ENCODE measurements at regions not wholly inside any gene's neighbourhood (a gene's known extent, or its start where the extent isn't known, plus 50 kb on each side); places are given as distances from the start of the nearest gene placed in this dataset.
"Not testable (repeated sequence)": the region's sequence is repeated elsewhere in the genome, so short reads cannot be mapped to it uniquely, and the experiment has no call there.

DNA sequence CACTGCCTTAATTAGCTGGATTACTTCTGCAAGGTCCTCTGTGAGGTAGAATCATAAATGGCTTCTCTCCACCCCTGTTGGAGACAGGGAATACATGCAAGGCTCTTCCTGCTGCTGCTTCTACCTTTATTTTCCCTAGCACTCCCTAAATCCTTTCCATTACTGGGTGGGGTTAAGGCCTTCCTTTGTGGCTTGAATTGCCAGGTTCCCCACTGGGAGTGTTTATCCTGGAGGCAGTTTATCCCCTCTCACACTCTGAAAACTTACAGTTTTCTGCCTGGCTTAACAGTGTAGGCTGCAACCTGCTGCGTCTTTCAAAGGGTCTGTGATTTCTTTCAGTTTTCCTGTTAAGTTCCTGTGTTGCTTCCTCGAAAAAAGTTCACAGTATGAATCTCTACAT lies 1062.3 kb upstream of the CRIM1 start:
- Mint-ChIP-seq H3K4me3 (no peak overlapping the region), H3K9me3 (peaks cover 43% of the 10 kb centered on the region), H3K4me1 (ENCODE audit: low read depth) (no peaks in the 10 kb centered on the region), H3K36me3 (ENCODE audit: low read depth) (no peaks in the 10 kb centered on the region), H3K27ac (no peak overlapping the region), H3K27me3 (no peaks in the 10 kb centered on the region)
- intact Hi-C loops (cut with micrococcal nuclease), result no loop called here

DNA sequence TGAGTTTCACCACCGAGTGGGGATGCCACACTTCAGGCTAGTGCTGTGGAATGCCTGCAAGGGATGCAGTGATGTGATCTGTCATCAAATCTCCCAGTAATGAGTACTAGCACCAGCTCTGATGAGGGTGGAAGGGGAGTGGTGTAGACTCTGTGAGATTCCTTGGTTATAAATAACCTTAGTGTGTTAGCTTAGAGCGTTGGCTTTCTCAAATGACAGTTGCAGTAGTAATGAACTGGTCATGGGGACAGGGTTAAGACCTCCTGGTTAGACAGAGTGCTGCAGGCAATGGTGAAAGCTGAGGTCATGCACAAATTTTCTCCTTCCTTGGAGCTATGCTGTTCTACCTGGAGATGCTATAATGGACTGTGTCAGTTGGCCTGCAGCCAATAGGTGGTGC lies 1063.4 kb upstream of the CRIM1 start:
- H3K9me3 Mint-ChIP-seq, result peaks cover 43% of the 10 kb centered on the region
- no peaks in the 10 kb centered on the region for H3K4me1 Mint-ChIP-seq (ENCODE audit: low read depth)
- no peak overlapping the region for H3K4me3 Mint-ChIP-seq
- H3K27me3 Mint-ChIP-seq, result no peaks in the 10 kb centered on the region
- intact Hi-C loops (cut with micrococcal nuclease), result no loop called here
- no peaks in the 10 kb centered on the region for H3K36me3 Mint-ChIP-seq (ENCODE audit: low read depth)
- no peak overlapping the region for H3K27ac Mint-ChIP-seq

DNA sequence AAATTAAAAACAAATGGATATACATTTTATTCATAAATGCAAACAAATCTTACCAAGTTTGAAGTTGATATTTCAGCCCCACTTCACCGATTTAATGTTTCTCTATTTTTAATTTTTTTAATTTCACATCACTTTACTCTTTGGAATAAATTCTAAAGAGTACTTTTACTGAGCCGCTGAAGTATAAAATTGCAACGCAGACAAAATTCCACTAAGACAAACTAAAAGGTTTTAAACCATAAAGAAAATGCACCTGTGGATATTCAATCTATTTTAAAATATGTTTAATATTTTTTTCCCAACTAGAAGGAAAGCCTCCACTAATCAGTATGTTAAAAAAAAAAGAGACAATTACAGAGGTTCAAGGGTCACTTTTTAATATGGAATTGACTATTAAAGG lies 1073.9 kb upstream of the CRIM1 start:
- intact Hi-C loops (cut with micrococcal nuclease), result no loop called here
- Mint-ChIP-seq H3K9me3 (peaks cover 29% of the 10 kb centered on the region), H3K36me3 (ENCODE audit: low read depth) (no peaks in the 10 kb centered on the region), H3K4me3 (no peak overlapping the region), H3K27ac (no peak overlapping the region), H3K27me3 (no peaks in the 10 kb centered on the region), H3K4me1 (ENCODE audit: low read depth) (no peaks in the 10 kb centered on the region)

GRCh38 chr2:35255826-35256225 lies 1099.8 kb upstream of the CRIM1 start:
- no peak overlapping the region for H3K27ac Mint-ChIP-seq
- no peak overlapping the region for H3K4me3 Mint-ChIP-seq
- H3K36me3 Mint-ChIP-seq (ENCODE audit: low read depth), result no peaks in the 10 kb centered on the region

DNA sequence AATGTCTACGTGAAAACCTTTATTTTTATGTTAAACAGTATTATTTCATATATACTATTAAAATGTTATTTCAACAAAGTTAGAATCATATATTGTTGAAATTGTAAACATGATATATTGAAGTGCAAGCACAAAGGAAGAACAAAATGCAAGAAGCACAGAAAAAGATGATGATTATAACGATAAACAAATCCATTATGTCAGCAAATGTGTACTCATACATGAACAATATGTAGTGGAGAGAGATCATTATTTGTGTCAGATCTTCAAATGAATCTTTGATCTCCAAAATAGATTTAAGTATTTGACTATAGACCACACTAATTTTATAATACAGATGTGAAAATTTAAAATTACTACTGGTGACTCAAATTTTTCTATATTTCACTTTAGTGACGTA lies 1104.4 kb upstream of the CRIM1 start:
- H3K4me3 Mint-ChIP-seq, result no peak overlapping the region
- H3K4me1 Mint-ChIP-seq (ENCODE audit: low read depth), result no peaks in the 10 kb centered on the region
- H3K27ac Mint-ChIP-seq, result no peak overlapping the region
- intact Hi-C loops (cut with micrococcal nuclease), result no loop called here
- no peaks in the 10 kb centered on the region for H3K27me3 Mint-ChIP-seq
- peaks cover 38% of the 10 kb centered on the region for H3K9me3 Mint-ChIP-seq
- H3K36me3 Mint-ChIP-seq (ENCODE audit: low read depth), result no peaks in the 10 kb centered on the region

More at GRCh38 chr2:35255826-35256225, 1099.8 kb upstream of the CRIM1 start:
- Mint-ChIP-seq H3K9me3 (peaks cover 26% of the 10 kb centered on the region), H3K4me1 (ENCODE audit: low read depth) (no peaks in the 10 kb centered on the region), H3K27me3 (no peaks in the 10 kb centered on the region)
- intact Hi-C loops (cut with micrococcal nuclease), result no loop called here

- Mint-ChIP-seq H3K36me3 (ENCODE audit: low read depth) (no peaks in the 10 kb centered on the region), H3K4me3 (no peak overlapping the region), H3K9me3 (peaks cover 25% of the 10 kb centered on the region), H3K27me3 (no peaks in the 10 kb centered on the region), H3K4me1 (ENCODE audit: low read depth) (no peaks in the 10 kb centered on the region), H3K27ac (no peak overlapping the region)
- intact Hi-C loops (cut with micrococcal nuclease), result no loop called here
These were observed 1108.9 kb upstream of the CRIM1 start for GRCh38 chr2:35246702-35247101.

GRCh38 chr2:35228584-35228983 lies 1127.0 kb upstream of the CRIM1 start:
- no peaks in the 10 kb centered on the region for H3K27me3 Mint-ChIP-seq
- peaks cover 33% of the 10 kb centered on the region for H3K9me3 Mint-ChIP-seq
- no peaks in the 10 kb centered on the region for H3K4me1 Mint-ChIP-seq (ENCODE audit: low read depth)
- no peaks in the 10 kb centered on the region for H3K36me3 Mint-ChIP-seq (ENCODE audit: low read depth)
- H3K27ac Mint-ChIP-seq, result no peak overlapping the region
- no peak overlapping the region for H3K4me3 Mint-ChIP-seq
- intact Hi-C loops (cut with micrococcal nuclease), result no loop called here

- Mint-ChIP-seq H3K4me1 (ENCODE audit: low read depth) (no peaks in the 10 kb centered on the region), H3K27ac (no peak overlapping the region), H3K36me3 (ENCODE audit: low read depth) (no peaks in the 10 kb centered on the region), H3K4me3 (no peak overlapping the region), H3K27me3 (no peaks in the 10 kb centered on the region), H3K9me3 (peaks cover 19% of the 10 kb centered on the region)
- intact Hi-C loops (cut with micrococcal nuclease), result no loop called here
These were observed 1135.1 kb upstream of the CRIM1 start for GRCh38 chr2:35220461-35220860.

- Mint-ChIP-seq H3K36me3 (ENCODE audit: low read depth) (no peaks in the 10 kb centered on the region), H3K9me3 (peaks cover 12% of the 10 kb centered on the region), H3K4me1 (ENCODE audit: low read depth) (no peaks in the 10 kb centered on the region), H3K4me3 (no peak overlapping the region), H3K27me3 (no peaks in the 10 kb centered on the region), H3K27ac (no peak overlapping the region)
- intact Hi-C loops (cut with micrococcal nuclease), result no loop called here
These were observed 1150.7 kb upstream of the CRIM1 start for GRCh38 chr2:35204881-35205280.

DNA sequence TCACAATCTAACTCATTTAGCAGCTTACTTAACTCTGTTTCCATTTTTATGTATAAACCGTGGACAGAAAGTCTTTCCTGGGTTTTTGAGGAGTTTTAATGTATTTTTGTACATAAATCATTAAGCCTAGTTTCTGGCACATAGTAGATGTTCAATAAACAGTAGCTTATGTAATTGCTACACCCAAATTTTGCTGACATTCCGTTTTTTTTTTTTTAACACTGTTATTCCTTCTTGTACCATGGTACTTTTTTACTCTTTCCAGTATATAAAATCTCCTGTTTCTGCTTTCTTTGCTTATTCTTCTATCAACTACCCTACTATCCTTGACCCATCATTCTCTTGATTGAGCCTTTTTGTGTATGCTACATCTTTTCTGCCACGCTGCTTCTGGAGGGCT lies 1151.3 kb upstream of the CRIM1 start:
- Mint-ChIP-seq H3K9me3 (peaks cover 17% of the 10 kb centered on the region), H3K27me3 (no peaks in the 10 kb centered on the region), H3K27ac (no peak overlapping the region), H3K4me3 (no peak overlapping the region), H3K4me1 (ENCODE audit: low read depth) (no peaks in the 10 kb centered on the region), H3K36me3 (ENCODE audit: low read depth) (no peaks in the 10 kb centered on the region)
- intact Hi-C loops (cut with micrococcal nuclease), result no loop called here

DNA sequence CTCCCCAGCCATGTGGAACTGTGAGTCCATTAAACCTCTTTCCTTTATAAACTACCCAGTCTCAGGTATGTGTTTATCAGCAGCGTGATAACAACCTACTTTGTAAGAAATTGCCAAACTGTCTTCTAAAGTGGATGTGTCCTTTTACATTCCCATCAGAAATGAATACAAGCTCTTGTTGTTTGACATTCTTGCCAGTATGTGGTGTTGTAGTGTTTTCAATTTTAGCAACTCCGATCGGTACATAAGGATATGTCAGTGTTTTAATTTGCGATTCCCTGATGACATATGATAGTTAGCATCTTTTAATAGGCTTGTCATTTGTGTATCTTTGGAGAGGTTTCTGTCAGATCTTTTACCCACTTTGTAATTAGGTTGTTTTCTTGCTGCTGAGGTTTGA lies 1156.3 kb upstream of the CRIM1 start:
- Mint-ChIP-seq H3K9me3 (peaks cover 28% of the 10 kb centered on the region), H3K4me1 (ENCODE audit: low read depth) (no peaks in the 10 kb centered on the region), H3K36me3 (ENCODE audit: low read depth) (no peaks in the 10 kb centered on the region), H3K4me3 (no peak overlapping the region), H3K27me3 (no peaks in the 10 kb centered on the region), H3K27ac (no peak overlapping the region)
- intact Hi-C loops (cut with micrococcal nuclease), result no loop called here

DNA sequence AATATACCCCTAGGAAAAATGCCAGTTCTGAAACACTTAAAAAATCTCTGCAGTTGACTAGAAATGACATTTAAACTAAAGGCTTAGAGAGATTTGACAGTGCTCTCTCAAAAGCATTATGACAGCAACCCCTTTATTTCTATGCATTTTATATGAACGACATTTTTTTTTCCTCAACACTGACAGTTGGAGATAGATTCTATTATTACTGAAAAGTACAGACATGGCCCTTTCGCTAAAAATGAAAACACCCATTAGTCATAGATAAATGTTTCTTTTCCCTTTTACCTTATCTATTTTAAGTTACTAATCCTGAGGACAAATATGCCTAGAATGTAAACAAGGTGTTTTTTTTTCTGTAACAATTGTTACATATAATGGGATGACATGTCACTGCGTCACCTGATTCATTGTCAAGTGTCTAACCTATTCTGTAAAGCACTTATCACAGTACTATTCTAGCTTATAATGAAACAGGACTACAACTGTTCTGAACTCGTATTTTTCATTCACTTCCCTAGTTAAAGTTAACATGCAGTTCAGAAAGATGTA lies 1169.6 kb upstream of the CRIM1 start:
- H3K36me3 Mint-ChIP-seq (ENCODE audit: low read depth), result no peaks in the 10 kb centered on the region
- no peaks in the 10 kb centered on the region for H3K4me1 Mint-ChIP-seq (ENCODE audit: low read depth)
- intact Hi-C loops (cut with micrococcal nuclease), result no loop called here
- no peaks in the 10 kb centered on the region for H3K27me3 Mint-ChIP-seq
- H3K27ac Mint-ChIP-seq, result no peak overlapping the region
- no peak overlapping the region for H3K4me3 Mint-ChIP-seq
- peaks cover under 1% of the 10 kb centered on the region for H3K9me3 Mint-ChIP-seq

DNA sequence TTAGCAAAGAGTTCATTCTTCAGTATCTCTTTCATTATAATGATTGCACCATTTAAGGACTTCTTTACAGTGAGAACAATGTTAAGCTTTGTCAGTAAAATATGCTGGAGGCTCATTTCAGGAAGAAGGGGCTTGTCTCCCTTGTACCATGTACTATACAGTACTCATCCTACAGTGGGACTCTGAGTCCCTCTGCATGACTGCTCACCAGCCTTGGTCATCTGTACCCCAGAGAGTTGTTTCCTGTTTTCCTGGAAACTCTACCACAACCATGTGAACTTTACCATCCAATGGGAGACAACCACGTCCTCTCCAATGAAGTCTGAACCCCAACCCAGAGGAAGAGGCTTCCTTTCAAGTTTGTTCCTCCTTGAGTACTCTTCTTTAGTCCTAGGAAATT lies 1171.1 kb upstream of the CRIM1 start:
- Mint-ChIP-seq H3K27ac (no peak overlapping the region), H3K36me3 (ENCODE audit: low read depth) (no peaks in the 10 kb centered on the region), H3K9me3 (no peaks in the 10 kb centered on the region), H3K27me3 (no peaks in the 10 kb centered on the region), H3K4me3 (no peak overlapping the region), H3K4me1 (ENCODE audit: low read depth) (no peaks in the 10 kb centered on the region)
- intact Hi-C loops (cut with micrococcal nuclease), result no loop called here

- H3K4me3 Mint-ChIP-seq; H3K4me1 Mint-ChIP-seq (ENCODE audit: low read depth); H3K27me3 Mint-ChIP-seq; intact Hi-C loops (cut with micrococcal nuclease); H3K9me3 Mint-ChIP-seq; H3K36me3 Mint-ChIP-seq (ENCODE audit: low read depth); H3K27ac Mint-ChIP-seq: not testable (repeated sequence)
These were observed 1178.9 kb upstream of the CRIM1 start for GRCh38 chr2:35176726-35177125.

GRCh38 chr2:35174845-35175244 lies 1180.7 kb upstream of the CRIM1 start:
- no peaks in the 10 kb centered on the region for H3K9me3 Mint-ChIP-seq

More at GRCh38 chr2:35174845-35175244, 1180.7 kb upstream of the CRIM1 start:
- no peaks in the 10 kb centered on the region for H3K27me3 Mint-ChIP-seq
- no peaks in the 10 kb centered on the region for H3K36me3 Mint-ChIP-seq (ENCODE audit: low read depth)
- intact Hi-C loops (cut with micrococcal nuclease), result no loop called here
- H3K4me3 Mint-ChIP-seq, result no peak overlapping the region
- no peaks in the 10 kb centered on the region for H3K4me1 Mint-ChIP-seq (ENCODE audit: low read depth)
- no peak overlapping the region for H3K27ac Mint-ChIP-seq

Measured in dendritic cell treated with granulocyte-macrophage colony-stimulating factor and Interleukin-4, amounts not matched to agents 40 ng/mL and 50 ng/mL, for 4 days (primary cell).